ENCODE measurements at regions not wholly inside any gene's neighbourhood (a gene's known extent, or its start where the extent isn't known, plus 50 kb on each side); places are given as distances from the start of the nearest gene placed in this dataset.

DNA sequence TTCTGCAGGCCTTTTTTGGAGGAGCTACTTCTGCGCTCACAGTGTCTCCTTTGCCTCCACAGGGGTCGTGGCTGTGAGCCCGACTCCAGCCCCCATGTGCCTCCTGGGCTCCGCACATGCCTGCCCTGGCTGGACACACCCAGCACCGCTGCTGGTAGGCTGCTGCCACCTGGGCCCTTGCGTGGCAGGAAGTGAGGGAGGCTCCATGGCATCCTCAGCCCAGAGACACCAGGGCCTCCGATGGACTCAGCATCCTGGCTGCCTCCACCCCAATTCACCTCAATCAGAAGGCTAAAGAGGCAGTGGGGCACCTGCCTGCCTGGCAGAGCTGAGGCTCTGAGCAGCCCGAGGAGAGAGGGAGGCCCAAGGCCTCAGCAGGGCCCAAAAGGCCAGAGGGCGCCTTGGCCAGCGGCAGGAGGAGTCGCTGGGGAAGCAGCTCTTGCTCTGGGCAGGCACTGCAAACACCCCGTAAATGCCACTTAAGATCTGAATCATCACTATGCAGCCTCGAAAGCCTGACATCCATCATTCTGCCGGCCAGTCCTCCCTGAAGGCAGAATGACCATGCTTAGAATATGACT is 68.3 kb upstream of the OTOS start:
- peaks cover 0 to 9% (median 2%) of the 10 kb centered on the region in 7 donors for H3K9me3 Mint-ChIP-seq
- no peaks in the 10 kb centered on the region for H3K27me3 ChIP-seq (ENCODE audit: control insufficient read depth in 2 of 2, insufficient read depth in 2 of 2, low read length in 2 of 2)
- no peaks in the 10 kb centered on the region for H4K20me1 ChIP-seq (ENCODE audit: insufficient read depth, low read length)
- H3K4me1 ChIP-seq (ENCODE audit: control insufficient read depth in 1 of 2, insufficient read depth in 2 of 2, low read length in 2 of 2) = no peaks in the 10 kb centered on the region
- TF ChIP-seq, protein P1, sequence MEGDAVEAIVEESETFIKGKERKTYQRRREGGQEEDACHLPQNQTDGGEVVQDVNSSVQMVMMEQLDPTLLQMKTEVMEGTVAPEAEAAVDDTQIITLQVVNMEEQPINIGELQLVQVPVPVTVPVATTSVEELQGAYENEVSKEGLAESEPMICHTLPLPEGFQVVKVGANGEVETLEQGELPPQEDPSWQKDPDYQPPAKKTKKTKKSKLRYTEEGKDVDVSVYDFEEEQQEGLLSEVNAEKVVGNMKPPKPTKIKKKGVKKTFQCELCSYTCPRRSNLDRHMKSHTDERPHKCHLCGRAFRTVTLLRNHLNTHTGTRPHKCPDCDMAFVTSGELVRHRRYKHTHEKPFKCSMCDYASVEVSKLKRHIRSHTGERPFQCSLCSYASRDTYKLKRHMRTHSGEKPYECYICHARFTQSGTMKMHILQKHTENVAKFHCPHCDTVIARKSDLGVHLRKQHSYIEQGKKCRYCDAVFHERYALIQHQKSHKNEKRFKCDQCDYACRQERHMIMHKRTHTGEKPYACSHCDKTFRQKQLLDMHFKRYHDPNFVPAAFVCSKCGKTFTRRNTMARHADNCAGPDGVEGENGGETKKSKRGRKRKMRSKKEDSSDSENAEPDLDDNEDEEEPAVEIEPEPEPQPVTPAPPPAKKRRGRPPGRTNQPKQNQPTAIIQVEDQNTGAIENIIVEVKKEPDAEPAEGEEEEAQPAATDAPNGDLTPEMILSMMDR (IDR thresholded peaks at IDR 0.05) = no peak
- intact Hi-C loops (cut with micrococcal nuclease) = no loop called here
- no peaks in the 10 kb centered on the region for H3K79me2 ChIP-seq (ENCODE audit: insufficient read depth, low read length)
- H3K9me3 ChIP-seq (replicated peaks in 1 of 2; ENCODE audit: control insufficient read depth in 1 of 2, insufficient read depth in 1 of 2, low read length in 2 of 2) = no peaks in the 10 kb centered on the region
- no peak overlapping the region for H2AFZ ChIP-seq (ENCODE audit: insufficient read depth, low read depth, low read length, poor library complexity, severe bottlenecking)
- no peak overlapping the region for H3K4me3 Mint-ChIP-seq
- 92% methylated on average over 13 of the region's 14 CpGs for WGBS (ENCODE audit: insufficient coverage)
- H3K27ac Mint-ChIP-seq = no peak overlapping the region
- no peak for DNase-seq
- peaks cover 8 to 12% (median 11%) of the 10 kb centered on the region in 3 donors for H3K27me3 Mint-ChIP-seq (ENCODE audit: low read depth in 3 of 3)
- H3K27ac ChIP-seq (ENCODE audit: low read depth in 1 of 2, low read length in 2 of 2) = no peak overlapping the region
- no peaks in the 10 kb centered on the region for H3K4me1 Mint-ChIP-seq
- H3K4me3 ChIP-seq (replicated peaks in 1 of 3; ENCODE audit: low read depth in 2 of 3, low read length in 3 of 3) = no peak overlapping the region
- no peaks in the 10 kb centered on the region for H3K36me3 ChIP-seq (replicated peaks in 1 of 2; ENCODE audit: control insufficient read depth in 1 of 2, insufficient read depth in 2 of 2, low read length in 2 of 2)
- no peaks in the 10 kb centered on the region for H3K36me3 Mint-ChIP-seq
- H3K9ac ChIP-seq (ENCODE audit: insufficient read depth, low read length, poor library complexity, severe bottlenecking) = no peak overlapping the region
- no peak overlapping the region for H3K4me2 ChIP-seq (replicated peaks; ENCODE audit: extremely low read depth, low read length, poor library complexity, severe bottlenecking)

DNA sequence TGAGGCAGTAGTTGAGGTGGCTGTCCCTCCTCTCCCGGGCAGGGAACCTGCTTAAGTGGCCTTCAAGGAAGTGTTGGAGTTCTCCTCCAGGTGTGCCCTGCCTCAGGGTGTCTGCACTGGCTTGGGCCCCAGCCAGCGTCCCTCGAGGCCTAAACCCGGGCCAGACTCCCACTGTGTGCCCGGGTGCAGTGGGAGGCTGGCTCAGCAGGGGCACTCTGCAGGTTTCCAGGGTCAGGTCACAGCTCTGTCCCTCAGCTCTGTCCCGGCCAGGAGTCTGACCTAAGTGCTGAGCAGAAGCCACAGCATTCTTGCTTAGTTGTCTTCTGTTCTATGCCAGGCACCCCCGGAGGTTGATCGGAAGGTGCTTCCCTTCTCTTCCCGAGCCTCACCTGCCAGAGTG is 69.0 kb upstream of the OTOS start:
- TF ChIP-seq, protein P1 (IDR thresholded peaks at IDR 0.05) = no peak
- intact Hi-C loops (cut with micrococcal nuclease) = no loop called here
- Mint-ChIP-seq H3K36me3 (no peaks in the 10 kb centered on the region), H3K27me3 (ENCODE audit: low read depth in 3 of 3) (peaks cover 6 to 11% (median 10%) of the 10 kb centered on the region in 3 donors), H3K9me3 (peaks cover 0 to 9% (median 2%) of the 10 kb centered on the region in 7 donors), H3K4me1 (no peaks in the 10 kb centered on the region), H3K4me3 (no peak overlapping the region), H3K27ac (no peak overlapping the region)
- Histone ChIP-seq H3K9me3 (replicated peaks in 1 of 2; ENCODE audit: control insufficient read depth in 1 of 2, insufficient read depth in 1 of 2, low read length in 2 of 2) (no peaks in the 10 kb centered on the region), H2AFZ (ENCODE audit: insufficient read depth, low read depth, low read length, poor library complexity, severe bottlenecking) (no peak overlapping the region), H3K27me3 (ENCODE audit: control insufficient read depth in 2 of 2, insufficient read depth in 2 of 2, low read length in 2 of 2) (no peaks in the 10 kb centered on the region), H3K4me1 (ENCODE audit: control insufficient read depth in 1 of 2, insufficient read depth in 2 of 2, low read length in 2 of 2) (no peaks in the 10 kb centered on the region), H3K27ac (ENCODE audit: low read depth in 1 of 2, low read length in 2 of 2) (no peak overlapping the region), H4K20me1 (ENCODE audit: insufficient read depth, low read length) (no peaks in the 10 kb centered on the region), H3K4me2 (replicated peaks; ENCODE audit: extremely low read depth, low read length, poor library complexity, severe bottlenecking) (no peak overlapping the region), H3K79me2 (ENCODE audit: insufficient read depth, low read length) (no peaks in the 10 kb centered on the region), H3K36me3 (replicated peaks in 1 of 2; ENCODE audit: control insufficient read depth in 1 of 2, insufficient read depth in 2 of 2, low read length in 2 of 2) (no peaks in the 10 kb centered on the region), H3K4me3 (replicated peaks in 1 of 3; ENCODE audit: low read depth in 2 of 3, low read length in 3 of 3) (no peak overlapping the region), H3K9ac (ENCODE audit: insufficient read depth, low read length, poor library complexity, severe bottlenecking) (no peak overlapping the region)
- WGBS (ENCODE audit: insufficient coverage) = 92% methylated on average over 8 of the region's 9 CpGs
- no peak for DNase-seq

All from CD14-positive monocyte (primary cell).